PC-9 (cell line): ENCODE measurements at regions not wholly inside any gene's neighbourhood (a gene's known extent, or its start where the extent isn't known, plus 50 kb on each side); places are given as distances from the start of the nearest gene placed in this dataset.

ENCODE experiments used
- BruUV-seq: library from RNA; stranded (reverse); fragments of 400-500 nt; replicated peaks from 2 replicates; lab custom pipeline; 2021; lab: Mats Ljungman, UMichigan
- CTCF ChIA-PET: fragments of 300-600 bp; sonication (Branson Sonifier 250); formaldehyde crosslinking; loops from one replicate; lab custom pipeline; 2022; ENCODE audit warnings: antibody characterized with exemption; lab: Charles Lee
- POLR2A ChIA-PET: fragments of 300-600 bp; sonication (Branson Sonifier 250); formaldehyde crosslinking; loops from one replicate; lab custom pipeline; 2022; ENCODE audit warnings: antibody characterized with exemption; ENCODE audit not compliant: unreplicated experiment; lab: Charles Lee
- DNase-seq, 2 experiments: peaks; one replicate each; pipeline versions ENCODE4 v3.0.0 to v3.0.0-alpha.2; 2015 to 2022; ENCODE audit warnings: mixed read lengths in 1 of 2
- H2AFZ ChIP-seq: fragments of 200-600 bp; sonication (generic); 2 replicates; pipeline ENCODE4 v1.8.1; 2017; ENCODE audit warnings: antibody characterized with exemption
- H3F3A ChIP-seq: fragments of 200-600 bp; sonication (generic); 2 replicates; pipeline ENCODE4 v1.8.1; 2017; ENCODE audit warnings: antibody characterized with exemption, mild to moderate bottlenecking, low read depth; ENCODE audit not compliant: insufficient read depth
- H3K27ac ChIP-seq: fragments of 200-600 bp; sonication (generic); 2 replicates; pipeline ENCODE4 v1.6.1; 2016; ENCODE audit warnings: mixed run types
- H3K27me3 ChIP-seq: fragments of 200-600 bp; sonication (generic); 2 replicates; pipeline ENCODE4 v1.6.1; 2016; ENCODE audit warnings: low read depth, mixed run types; ENCODE audit not compliant: insufficient read depth
- H3K36me3 ChIP-seq: fragments of 200-600 bp; sonication (generic); 2 replicates; pipeline ENCODE4 v1.6.1; 2016; ENCODE audit warnings: low read depth, mixed run types
- H3K4me1 ChIP-seq: fragments of 200-600 bp; sonication (generic); replicated peaks from 2 replicates; pipeline ENCODE4 v1.6.1; 2016; ENCODE audit warnings: mixed run types; ENCODE audit not compliant: insufficient read depth
- H3K4me2 ChIP-seq: fragments of 200-600 bp; sonication (generic); 2 replicates; pipeline ENCODE4 v1.6.1; 2017; ENCODE audit warnings: mixed run types
- H3K4me3 ChIP-seq: fragments of 200-600 bp; sonication (generic); 2 replicates; pipeline ENCODE4 v1.6.1; 2016; ENCODE audit warnings: mixed run types
- H3K79me2 ChIP-seq: fragments of 200-600 bp; sonication (generic); 2 replicates; pipeline ENCODE4 v1.6.1; 2017; ENCODE audit warnings: low read depth, mixed run types
- H3K9me2 ChIP-seq: fragments of 200-600 bp; sonication (generic); 2 replicates; pipeline ENCODE4 v1.8.1; 2017; ENCODE audit warnings: mild to moderate bottlenecking; ENCODE audit not compliant: insufficient read depth
- H3K9me3 ChIP-seq: fragments of 200-600 bp; sonication (generic); 2 replicates; pipeline ENCODE4 v1.8.1; 2016; ENCODE audit warnings: low read depth; ENCODE audit not compliant: insufficient read depth
- H4K20me1 ChIP-seq: fragments of 200-600 bp; sonication (generic); 2 replicates; pipeline ENCODE4 v1.8.1; 2017; ENCODE audit not compliant: insufficient read depth
- EZH2 ChIP-seq: fragments of 200-600 bp; sonication (generic); IDR thresholded peaks from 2 replicates; pipeline ENCODE4 v1.8.0; 2017; ENCODE audit warnings: antibody characterized with exemption, low read depth
- intact Hi-C: fragments of 100-400 bp; cut with micrococcal nuclease; formaldehyde crosslinking; loops from one replicate; pipeline ENCODE4 v1.10.0; 2022; ENCODE audit not compliant: unreplicated experiment
- TF ChIP-seq, protein P1 (sequence below): fragments of 200-600 bp; sonication (generic); conservative IDR thresholded peaks from 2 replicates; pipeline ENCODE4 v1.6.1; 2017; ENCODE audit warnings: mixed run types, antibody characterized with exemption, mild to moderate bottlenecking, moderate library complexity

DNA sequence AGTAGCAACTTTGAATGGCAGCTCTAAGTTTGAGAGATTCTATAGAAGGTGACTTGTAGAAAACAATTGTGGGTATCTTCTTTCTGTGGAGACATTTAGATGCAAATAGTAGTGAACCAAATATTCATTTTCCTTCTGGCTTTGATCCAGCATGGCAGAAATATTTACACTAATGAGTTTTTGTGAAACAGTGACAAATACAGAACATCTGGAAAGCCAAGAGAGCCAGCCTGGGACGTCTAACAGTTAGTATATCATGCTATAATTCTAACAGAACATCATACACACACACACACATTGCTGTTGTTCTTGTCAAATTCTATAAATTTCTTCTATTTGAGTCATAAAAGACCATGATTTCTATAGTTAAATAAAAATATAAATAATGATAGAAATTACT, 1777.9 kb downstream of the ARAP2 start:
- DNase-seq = no peak
- Histone ChIP-seq H3K36me3 (no peaks in the 10 kb centered on the region), H3K9me2 (no peaks in the 10 kb centered on the region), H3K79me2 (no peaks in the 10 kb centered on the region), H2AFZ (no peak overlapping the region), H3F3A (no peaks in the 10 kb centered on the region), H3K4me3 (no peak overlapping the region), H4K20me1 (no peaks in the 10 kb centered on the region; the same call in 1 of the 2 replicates), H3K9me3 (no peaks in the 10 kb centered on the region), H3K4me1 (no peaks in the 10 kb centered on the region), H3K4me2 (no peak overlapping the region), H3K27ac (no peak overlapping the region), H3K27me3 (no peaks in the 10 kb centered on the region)
- CTCF ChIA-PET = no interaction called here
- intact Hi-C loops = no loop called here
- no peak for TF ChIP-seq EZH2
- TF ChIP-seq, protein P1, sequence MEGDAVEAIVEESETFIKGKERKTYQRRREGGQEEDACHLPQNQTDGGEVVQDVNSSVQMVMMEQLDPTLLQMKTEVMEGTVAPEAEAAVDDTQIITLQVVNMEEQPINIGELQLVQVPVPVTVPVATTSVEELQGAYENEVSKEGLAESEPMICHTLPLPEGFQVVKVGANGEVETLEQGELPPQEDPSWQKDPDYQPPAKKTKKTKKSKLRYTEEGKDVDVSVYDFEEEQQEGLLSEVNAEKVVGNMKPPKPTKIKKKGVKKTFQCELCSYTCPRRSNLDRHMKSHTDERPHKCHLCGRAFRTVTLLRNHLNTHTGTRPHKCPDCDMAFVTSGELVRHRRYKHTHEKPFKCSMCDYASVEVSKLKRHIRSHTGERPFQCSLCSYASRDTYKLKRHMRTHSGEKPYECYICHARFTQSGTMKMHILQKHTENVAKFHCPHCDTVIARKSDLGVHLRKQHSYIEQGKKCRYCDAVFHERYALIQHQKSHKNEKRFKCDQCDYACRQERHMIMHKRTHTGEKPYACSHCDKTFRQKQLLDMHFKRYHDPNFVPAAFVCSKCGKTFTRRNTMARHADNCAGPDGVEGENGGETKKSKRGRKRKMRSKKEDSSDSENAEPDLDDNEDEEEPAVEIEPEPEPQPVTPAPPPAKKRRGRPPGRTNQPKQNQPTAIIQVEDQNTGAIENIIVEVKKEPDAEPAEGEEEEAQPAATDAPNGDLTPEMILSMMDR = no peak
- BruUV-seq = no TSS peak
- POLR2A ChIA-PET = no interaction called here

DNA sequence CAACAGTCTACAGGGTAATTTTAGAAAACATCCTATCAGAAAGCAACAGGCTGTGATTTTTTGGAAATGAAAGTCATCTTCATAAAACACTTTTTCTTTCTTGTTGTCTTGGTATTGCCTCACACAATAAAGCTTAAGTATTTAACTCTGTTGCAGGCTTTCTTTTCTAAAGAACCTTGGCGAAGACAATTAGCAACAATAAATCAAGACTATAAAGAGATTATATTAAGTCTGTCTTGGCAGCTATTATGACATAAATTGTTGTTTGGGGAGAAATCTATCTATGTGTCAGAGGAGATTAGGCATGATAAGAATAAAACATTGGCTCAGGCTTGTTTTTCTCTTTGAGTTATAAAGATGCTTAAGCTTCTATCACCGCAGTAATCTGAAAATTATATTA, 1774.8 kb downstream of the ARAP2 start:
- no peak for TF ChIP-seq EZH2
- TF ChIP-seq, protein P1 = no peak
- POLR2A ChIA-PET = no interaction called here
- Histone ChIP-seq H2AFZ (no peak overlapping the region), H3K9me2 (no peaks in the 10 kb centered on the region), H3K27ac (no peak overlapping the region), H3K79me2 (no peaks in the 10 kb centered on the region), H3K4me3 (no peak overlapping the region), H4K20me1 (no peaks in the 10 kb centered on the region; the same call in 1 of the 2 replicates), H3K9me3 (no peaks in the 10 kb centered on the region), H3K27me3 (no peaks in the 10 kb centered on the region), H3K36me3 (no peaks in the 10 kb centered on the region), H3F3A (no peaks in the 10 kb centered on the region), H3K4me2 (no peak overlapping the region), H3K4me1 (no peaks in the 10 kb centered on the region)
- intact Hi-C loops = no loop called here
- CTCF ChIA-PET = no interaction called here
- BruUV-seq = no TSS peak
- no peak for DNase-seq

DNA sequence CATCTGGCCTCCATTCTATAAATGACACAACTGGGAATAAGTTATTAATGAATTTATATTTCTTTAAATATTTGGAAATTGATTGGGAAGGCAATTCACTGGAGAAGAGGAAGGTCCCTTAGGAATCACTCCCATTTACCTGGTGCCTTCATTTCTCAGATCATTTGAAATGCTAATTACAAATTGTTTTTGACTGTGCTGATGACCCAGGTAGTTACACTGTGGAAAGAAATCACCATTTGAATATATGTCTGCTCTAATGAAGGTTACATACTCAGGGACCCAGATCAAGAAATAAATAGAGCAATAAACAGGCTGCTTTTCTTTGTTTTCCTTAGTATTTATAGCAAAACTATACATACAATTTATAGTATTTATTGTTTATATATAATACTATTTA, 1759.1 kb downstream of the ARAP2 start:
- H3F3A ChIP-seq = no peaks in the 10 kb centered on the region
- no peaks in the 10 kb centered on the region for H3K9me3 ChIP-seq
- no peaks in the 10 kb centered on the region for H3K27me3 ChIP-seq
- H3K4me3 ChIP-seq = no peak overlapping the region
- no peak for DNase-seq
- no peaks in the 10 kb centered on the region for H3K4me1 ChIP-seq
- TF ChIP-seq EZH2 = no peak
- TF ChIP-seq, protein P1 = no peak
- H2AFZ ChIP-seq = no peak overlapping the region
- no TSS peak for BruUV-seq
- no peaks in the 10 kb centered on the region for H4K20me1 ChIP-seq
- H3K4me2 ChIP-seq = no peak overlapping the region
- intact Hi-C loops = no loop called here
- ChIA-PET CTCF (no interaction called here), POLR2A (no interaction called here)
- no peaks in the 10 kb centered on the region for H3K79me2 ChIP-seq
- no peaks in the 10 kb centered on the region for H3K36me3 ChIP-seq
- no peaks in the 10 kb centered on the region for H3K9me2 ChIP-seq
- H3K27ac ChIP-seq = no peak overlapping the region
